ENCODE measurements at regions not wholly inside any gene's neighbourhood (a gene's known extent, or its start where the extent isn't known, plus 50 kb on each side); places are given as distances from the start of the nearest gene placed in this dataset.

- FAIRE-seq (no peak), DNase-seq (ENCODE audit: insufficient read length, low spot score) (no peak)
Measured at GRCh38 chr12:61798778-61799177, 461.4 kb upstream of the USP15 start.

- DNase-seq (ENCODE audit: insufficient read length, low spot score) (no peak), FAIRE-seq (no peak)
Measured at GRCh38 chr12:61804301-61804700, 455.9 kb upstream of the USP15 start.

DNA sequence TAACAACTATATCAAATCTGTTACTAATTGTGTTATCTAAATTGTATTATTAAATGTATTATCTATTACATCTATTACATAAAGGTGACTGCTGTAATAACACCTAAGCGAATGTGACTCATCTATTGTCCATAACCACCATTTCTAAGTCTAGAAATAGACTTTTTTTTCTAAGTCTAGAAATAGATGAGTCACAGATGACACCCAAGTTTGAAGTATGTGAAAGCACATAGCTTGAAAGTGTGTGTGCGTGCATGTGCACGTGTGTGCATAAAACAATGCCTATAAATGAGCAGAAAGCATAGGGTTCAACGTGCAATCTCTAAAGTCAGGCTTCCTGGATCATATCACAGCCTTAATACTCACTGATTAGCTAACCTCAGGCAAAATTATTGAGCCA, 451.3 kb upstream of the USP15 start:
- no peak for FAIRE-seq

GRCh38 chr12:61810486-61810885, 449.7 kb upstream of the USP15 start:
- FAIRE-seq = no peak
- DNase-seq (ENCODE audit: insufficient read length, low spot score) = no peak

More for the DNA sequence above, 451.3 kb upstream of the USP15 start:
- DNase-seq (ENCODE audit: insufficient read length, low spot score) = no peak

DNA sequence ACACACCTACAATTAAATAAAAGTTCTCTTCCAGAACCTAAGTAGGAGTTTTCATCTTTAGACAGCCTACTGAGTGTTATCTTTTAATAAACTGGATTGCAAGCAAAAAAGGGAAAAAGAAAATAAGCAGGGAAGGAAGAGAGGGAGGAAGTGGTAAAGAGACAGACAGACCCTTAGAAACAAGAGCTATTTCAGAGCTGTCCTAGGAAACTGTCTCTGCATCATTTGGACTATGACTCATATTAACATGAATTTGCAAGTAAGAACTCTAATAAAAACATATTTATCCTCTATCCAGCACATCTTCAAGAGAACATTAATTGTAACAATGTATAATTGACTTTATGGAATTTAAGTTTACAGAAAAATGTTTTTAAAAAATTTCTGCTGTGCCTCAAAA, 438.8 kb upstream of the USP15 start:
- peak; percentile 1 for DNase-seq (ENCODE audit: insufficient read length, low spot score)
- FAIRE-seq = no peak

GRCh38 chr12:61823102-61823501, 437.1 kb upstream of the USP15 start:
- FAIRE-seq = no peak
- DNase-seq (ENCODE audit: insufficient read length, low spot score) = no peak

DNA sequence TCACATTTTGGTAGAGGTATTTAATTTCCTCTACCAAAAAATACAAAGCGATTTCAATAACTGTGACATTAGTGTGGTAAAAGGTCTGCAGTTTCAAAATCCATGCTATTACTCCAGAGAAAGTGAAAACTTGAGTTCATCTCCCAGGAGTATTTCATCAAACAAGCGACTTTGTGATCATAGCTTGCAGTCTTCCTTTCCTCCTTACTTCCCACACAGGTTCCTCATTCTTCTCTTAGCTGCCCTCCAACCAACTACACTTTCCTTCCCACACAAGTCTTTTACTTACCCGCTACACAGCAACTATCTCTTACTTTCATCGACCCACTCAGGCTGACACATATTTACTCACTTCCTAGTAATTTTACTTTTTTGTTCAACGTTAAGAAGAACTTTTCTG, 413.4 kb upstream of the USP15 start:
- no peak for DNase-seq (ENCODE audit: insufficient read length, low spot score)
- no peak for FAIRE-seq

- DNase-seq (ENCODE audit: insufficient read length, low spot score) = no peak
- no peak for FAIRE-seq
Measured at GRCh38 chr12:61848893-61849292, 411.3 kb upstream of the USP15 start.

DNA sequence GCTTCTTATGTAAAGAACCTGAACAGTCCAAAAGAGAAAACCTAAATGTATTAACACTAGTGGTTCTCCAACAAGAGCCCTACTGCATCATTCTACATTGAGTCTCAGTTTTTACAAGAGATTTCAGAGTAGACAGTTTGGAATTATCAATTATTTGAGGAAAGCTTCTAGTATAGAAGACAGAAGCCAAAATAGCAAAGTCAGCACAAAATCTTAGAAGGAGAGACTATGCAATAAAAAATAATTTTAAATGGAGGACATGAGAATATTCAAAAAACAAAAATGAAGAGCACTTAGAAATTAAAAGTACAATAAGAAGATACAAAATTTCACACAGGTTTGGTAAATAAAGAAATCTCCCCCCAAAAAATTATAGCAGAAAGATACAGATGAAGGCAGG, 406.3 kb upstream of the USP15 start:
- no peak for FAIRE-seq
- DNase-seq (ENCODE audit: insufficient read length, low spot score) = no peak

DNA sequence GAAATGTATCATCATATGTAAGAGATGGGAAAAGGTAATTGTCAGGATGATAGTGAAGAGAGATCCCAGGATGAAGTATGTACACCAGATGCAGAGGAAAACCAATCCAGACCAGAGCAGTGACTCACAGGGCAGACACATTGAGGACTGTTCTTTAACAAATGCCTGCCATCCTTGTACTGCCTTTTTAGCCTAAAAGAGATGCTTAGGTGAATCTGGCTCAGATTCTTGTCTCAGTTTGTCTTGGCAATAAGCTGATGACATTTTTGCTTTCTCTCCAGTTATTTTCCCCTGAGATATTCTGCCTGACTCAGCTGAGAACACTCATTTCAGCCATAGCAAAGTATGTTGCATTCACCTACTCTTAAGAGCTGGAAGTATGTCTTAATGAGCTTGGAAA, 405.3 kb upstream of the USP15 start:
- FAIRE-seq = no peak
- DNase-seq (ENCODE audit: insufficient read length, low spot score) = no peak

GRCh38 chr12:61857968-61858367, 402.2 kb upstream of the USP15 start:
- no peak for DNase-seq (ENCODE audit: insufficient read length, low spot score)
- FAIRE-seq = no peak

DNA sequence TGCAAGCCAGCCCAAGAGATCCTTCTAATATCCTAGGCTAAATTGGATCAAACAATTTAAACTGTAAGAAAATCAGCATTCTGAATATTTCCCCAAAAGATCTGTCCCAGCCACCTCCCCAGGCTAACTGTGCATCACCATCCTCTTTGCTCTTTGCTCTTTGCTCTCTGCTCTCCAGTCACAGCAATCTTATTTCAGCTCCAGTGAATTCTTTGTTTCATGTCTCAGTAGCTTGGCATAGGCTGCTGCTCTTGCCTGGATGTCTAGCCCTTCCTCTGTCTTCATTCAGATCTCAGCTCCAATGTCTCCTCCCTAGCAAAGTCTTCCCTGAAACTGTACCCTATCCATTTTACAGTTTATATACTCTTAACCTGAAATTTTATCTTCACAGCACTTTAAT, 399.8 kb upstream of the USP15 start:
- no peak for FAIRE-seq
- DNase-seq (ENCODE audit: insufficient read length, low spot score) = no peak

- DNase-seq (ENCODE audit: insufficient read length, low spot score) = no peak
- FAIRE-seq = no peak
Measured at GRCh38 chr12:61862986-61863385, 397.2 kb upstream of the USP15 start.

GRCh38 chr12:61863811-61864210, 396.4 kb upstream of the USP15 start:
- no peak for DNase-seq (ENCODE audit: insufficient read length, low spot score)

GRCh38 chr12:61869796-61870195, 390.4 kb upstream of the USP15 start:
- FAIRE-seq (no peak), DNase-seq (ENCODE audit: insufficient read length, low spot score) (no peak)

More at GRCh38 chr12:61863811-61864210, 396.4 kb upstream of the USP15 start:
- FAIRE-seq = no peak

DNA sequence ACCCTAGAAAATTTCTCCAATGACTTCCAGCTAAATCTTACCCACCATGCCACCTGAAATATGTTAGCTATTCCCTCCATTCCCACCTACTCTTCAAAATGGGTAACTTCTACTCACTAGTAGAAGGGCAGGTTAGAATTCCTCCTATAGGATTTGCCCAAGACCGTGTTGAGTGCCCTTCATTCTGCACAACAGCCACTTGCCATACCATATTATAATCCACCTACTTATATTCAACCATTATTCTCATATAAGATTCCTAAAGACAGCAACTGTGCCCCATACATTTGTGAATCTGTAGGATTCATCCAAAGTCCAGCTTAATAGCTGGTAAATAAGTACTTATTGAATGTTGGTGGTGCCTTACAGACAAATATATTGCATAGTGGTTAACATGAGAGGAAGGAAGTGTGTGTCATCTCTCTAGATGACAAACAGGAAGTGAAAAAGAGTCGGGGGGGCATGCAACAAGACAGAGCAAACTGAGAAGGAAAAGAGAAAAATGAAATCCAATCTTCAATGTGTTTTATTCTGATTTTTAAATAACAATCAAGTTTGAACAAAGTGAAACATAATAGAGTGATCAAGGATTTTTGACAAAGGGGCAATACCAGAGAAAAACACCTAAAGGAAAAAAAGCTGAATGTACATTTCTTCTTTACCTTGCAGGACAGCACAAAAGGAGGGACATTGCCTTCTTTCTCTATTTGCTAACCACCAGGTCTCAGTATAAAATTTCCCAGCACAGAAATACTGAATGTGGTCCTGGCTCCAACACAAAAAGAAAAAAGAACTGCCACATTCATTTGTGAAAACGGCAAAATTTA, 389.3 kb upstream of the USP15 start:
- DNase-seq (ENCODE audit: insufficient read length, low spot score) = no peak
- FAIRE-seq = no peak

GRCh38 chr12:61871485-61871810, 388.8 kb upstream of the USP15 start:
- FAIRE-seq = no peak
- DNase-seq (ENCODE audit: insufficient read length, low spot score) = no peak

DNA sequence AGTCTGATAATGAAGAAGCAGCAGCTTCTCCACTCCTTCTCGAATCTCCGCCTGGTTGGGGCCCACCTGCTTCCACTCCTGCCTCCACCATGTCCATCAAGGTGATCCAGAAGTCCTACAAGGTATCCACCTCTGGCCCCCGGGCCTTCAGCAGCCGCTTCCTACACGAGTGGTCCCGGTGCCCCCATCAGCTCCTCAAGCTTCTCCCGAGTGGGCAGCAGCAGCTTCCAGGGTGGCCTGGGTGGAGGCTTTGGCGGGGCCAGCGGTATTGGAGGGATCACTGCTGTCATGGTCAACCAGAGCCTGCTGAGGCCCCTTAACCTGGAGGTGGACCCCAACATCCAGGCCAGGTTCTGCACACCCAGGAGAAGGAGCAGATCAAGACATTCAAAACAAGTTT, 381.0 kb upstream of the USP15 start:
- no peak for FAIRE-seq
- no peak for DNase-seq (ENCODE audit: insufficient read length, low spot score)

DNA sequence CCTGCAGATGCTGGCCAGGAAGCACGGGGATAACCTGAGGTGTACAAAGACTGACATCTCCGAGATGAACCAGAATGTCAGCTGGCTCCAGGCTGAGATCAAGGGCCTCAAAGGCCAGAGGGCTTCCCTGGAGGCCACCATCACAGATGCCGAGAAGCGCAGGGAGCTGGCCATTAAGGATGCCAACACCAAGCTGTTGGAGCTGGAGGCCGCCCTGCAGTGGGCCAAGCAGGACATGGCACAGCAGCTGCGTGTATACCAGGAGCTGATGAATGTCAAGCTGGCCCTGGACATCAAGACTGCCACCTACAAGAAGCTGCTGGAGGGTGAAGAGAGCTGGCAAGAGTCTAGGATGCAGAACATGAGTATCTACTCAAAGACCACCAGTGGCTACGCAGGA, 380.0 kb upstream of the USP15 start:
- DNase-seq (ENCODE audit: insufficient read length, low spot score) (no peak), FAIRE-seq (no peak)

GRCh38 chr12:61891632-61892031, 368.6 kb upstream of the USP15 start:
- DNase-seq (ENCODE audit: insufficient read length, low spot score) (peak; percentile 8), FAIRE-seq (no peak)

DNA sequence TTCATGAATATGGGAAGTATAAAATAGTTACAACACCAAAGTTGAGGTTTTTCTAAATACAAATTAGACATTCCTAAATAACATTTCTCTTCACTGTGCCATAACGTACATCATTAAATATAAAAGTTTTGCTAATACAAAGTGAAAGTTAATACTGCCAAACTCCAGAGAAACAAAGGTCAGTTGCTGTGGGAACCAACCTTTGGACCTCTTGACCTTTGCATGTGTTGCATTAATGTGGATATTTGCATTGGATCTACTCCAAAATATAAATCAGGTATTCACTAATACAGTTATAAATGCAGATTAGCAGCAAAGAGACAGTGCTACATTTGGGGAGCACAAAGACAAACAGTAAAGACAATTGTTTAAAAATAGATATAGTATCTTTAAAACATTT, 366.0 kb upstream of the USP15 start:
- DNase-seq (ENCODE audit: insufficient read length, low spot score) (no peak), FAIRE-seq (no peak)

GRCh38 chr12:61896436-61896835, 363.8 kb upstream of the USP15 start:
- FAIRE-seq = no peak
- DNase-seq (ENCODE audit: insufficient read length, low spot score) = no peak

- no peak for FAIRE-seq
Measured at GRCh38 chr12:61902403-61902802, 357.8 kb upstream of the USP15 start.

More at GRCh38 chr12:61902403-61902802, 357.8 kb upstream of the USP15 start:
- DNase-seq (ENCODE audit: insufficient read length, low spot score) = no peak

All from HTR-8/SVneo (cell line).